Amygdala (tissue), 56 donors: ENCODE measurements at regions not wholly inside any gene's neighbourhood (a gene's known extent, or its start where the extent isn't known, plus 50 kb on each side); places are given as distances from the start of the nearest gene placed in this dataset.
"Not testable (repeated sequence)": the region's sequence is repeated elsewhere in the genome, so short reads cannot be mapped to it uniquely, and the experiment has no call there.

Source experiments
- DNase-seq, 56 donors: peaks; one replicate each; lab custom pipeline; 2025; lab: John Stamatoyannopoulos, UW

- no peak for DNase-seq
These were observed 135.1 kb downstream of the ZFP64 start for GRCh38 chr20:52056203-52057062.

GRCh38 chr20:52054123-52054522 lies 137.5 kb downstream of the ZFP64 start:
- DNase-seq: no peak

GRCh38 chr20:52049001-52049731 lies 142.4 kb downstream of the ZFP64 start:
- no peak for DNase-seq

GRCh38 chr20:52047811-52048764 lies 143.5 kb downstream of the ZFP64 start:
- DNase-seq: no peak

GRCh38 chr20:52041966-52042365 lies 149.6 kb downstream of the ZFP64 start:
- no peak for DNase-seq

- no peak for DNase-seq
These were observed 151.8 kb downstream of the ZFP64 start for GRCh38 chr20:52039790-52040189.

GRCh38 chr20:52038632-52039031 lies 152.9 kb downstream of the ZFP64 start:
- not testable (repeated sequence) for DNase-seq

GRCh38 chr20:52037370-52037769 lies 154.2 kb downstream of the ZFP64 start:
- DNase-seq: no peak

- DNase-seq: no peak
These were observed 155.6 kb downstream of the ZFP64 start for GRCh38 chr20:52035977-52036376.

GRCh38 chr20:52035498-52035897 lies 156.1 kb downstream of the ZFP64 start:
- DNase-seq: no peak

- DNase-seq: no peak
These were observed 157.0 kb downstream of the ZFP64 start for GRCh38 chr20:52034581-52034980.

GRCh38 chr20:52033313-52033712 lies 158.3 kb downstream of the ZFP64 start:
- DNase-seq: no peak

- DNase-seq: not testable (repeated sequence)
These were observed 159.3 kb downstream of the ZFP64 start for GRCh38 chr20:52032304-52032683.

- DNase-seq: no peak
These were observed 159.8 kb downstream of the ZFP64 start for GRCh38 chr20:52031563-52032303.

GRCh38 chr20:52031206-52031562 lies 160.4 kb downstream of the ZFP64 start:
- no peak for DNase-seq

GRCh38 chr20:52029129-52029528 lies 162.4 kb downstream of the ZFP64 start:
- not testable (repeated sequence) for DNase-seq

- no peak for DNase-seq
These were observed 165.6 kb downstream of the ZFP64 start for GRCh38 chr20:52025938-52026337.

GRCh38 chr20:52019313-52019712 lies 172.3 kb downstream of the ZFP64 start:
- no peak for DNase-seq

GRCh38 chr20:52017669-52018317 lies 173.8 kb downstream of the ZFP64 start:
- no peak for DNase-seq

- no peak for DNase-seq
These were observed 175.6 kb downstream of the ZFP64 start for GRCh38 chr20:52016022-52016421.
